NCI-H2029 treated with DMSO at 0.1 percent for 48 hours (cell line): ENCODE measurements at regions not wholly inside any gene's neighbourhood (a gene's known extent, or its start where the extent isn't known, plus 50 kb on each side); places are given as distances from the start of the nearest gene placed in this dataset.
"Not testable (repeated sequence)": the region's sequence is repeated elsewhere in the genome, so short reads cannot be mapped to it uniquely, and the experiment has no call there.

Experiments
- DNase-seq: peaks from one replicate; lab custom pipeline; 2025; lab: John Stamatoyannopoulos, UW

- DNase-seq = no peak
These were observed 1020.7 kb upstream of the SLIT2 start for GRCh38 chr4:19230906-19231545.

- no peak for DNase-seq
These were observed 1024.0 kb upstream of the SLIT2 start for GRCh38 chr4:19227701-19228100.

DNA sequence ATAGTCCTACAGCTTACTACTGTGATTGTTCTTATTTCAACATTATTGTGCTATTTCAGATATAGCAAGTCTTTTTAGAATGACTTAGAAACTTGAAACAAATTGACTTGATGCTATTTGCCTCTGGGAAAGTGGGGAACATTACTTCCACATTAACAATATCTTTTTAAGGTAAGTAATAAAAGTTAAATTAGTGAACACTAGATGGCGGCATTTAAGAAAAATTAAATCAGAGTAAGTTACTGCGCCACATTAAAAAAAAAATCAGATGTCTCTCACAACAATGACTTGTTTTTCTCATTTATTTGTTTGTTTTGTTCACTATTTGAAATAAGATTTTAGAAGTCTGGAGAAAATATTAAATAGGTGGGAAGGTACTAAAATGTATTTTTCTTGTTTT, 1026.9 kb upstream of the SLIT2 start:
- peak; percentile 14 for DNase-seq

DNA sequence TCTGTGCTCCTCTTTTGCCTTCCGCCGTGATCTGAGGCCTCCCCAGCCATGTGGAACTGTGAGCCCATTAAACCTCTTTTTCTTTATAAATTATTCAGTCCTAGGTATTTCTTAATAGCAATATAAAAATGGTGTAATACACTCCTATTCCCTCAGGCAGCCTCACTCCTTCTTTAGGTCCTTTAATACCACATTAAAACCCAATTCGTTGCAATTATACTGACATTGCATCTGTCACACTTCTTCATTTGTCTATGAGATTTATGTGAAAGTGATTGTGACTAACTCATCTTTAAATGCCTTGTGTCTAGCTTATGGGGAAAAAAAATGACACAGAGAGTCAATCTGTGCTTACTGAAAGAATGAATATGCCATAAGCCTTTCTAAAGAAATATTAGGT, 1035.2 kb upstream of the SLIT2 start:
- no peak for DNase-seq

DNA sequence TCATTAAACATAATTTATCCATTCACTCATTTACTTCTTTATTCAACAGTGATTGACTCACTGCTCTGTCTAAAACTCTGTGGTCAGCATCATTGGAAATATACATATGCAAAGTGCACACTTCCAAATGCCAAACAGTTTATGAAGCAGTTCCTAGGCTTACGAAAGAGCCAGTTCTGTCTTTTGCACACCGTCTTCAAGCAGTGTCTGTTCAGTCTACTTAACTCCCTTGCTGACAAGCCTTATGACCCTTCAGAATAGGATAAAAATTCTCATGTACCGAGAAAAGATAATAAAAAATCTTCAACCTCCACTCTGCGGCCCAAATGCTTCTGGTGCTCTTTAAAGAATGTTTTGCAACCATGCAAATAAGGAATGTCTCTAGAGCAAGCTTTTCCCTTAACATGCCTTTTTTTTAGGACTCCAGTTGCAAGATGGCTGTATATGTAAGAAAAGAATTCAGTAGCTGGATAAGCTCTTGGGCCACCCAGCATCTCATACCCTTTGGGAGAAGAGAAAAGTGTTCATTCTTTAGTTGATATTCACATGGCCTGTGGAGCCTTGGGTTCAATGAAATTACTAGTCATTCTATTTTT, 1037.0 kb upstream of the SLIT2 start:
- no peak for DNase-seq

- DNase-seq = no peak
These were observed 1038.3 kb upstream of the SLIT2 start for GRCh38 chr4:19213388-19213787.

- no peak for DNase-seq
These were observed 1045.9 kb upstream of the SLIT2 start for GRCh38 chr4:19205853-19206252.

DNA sequence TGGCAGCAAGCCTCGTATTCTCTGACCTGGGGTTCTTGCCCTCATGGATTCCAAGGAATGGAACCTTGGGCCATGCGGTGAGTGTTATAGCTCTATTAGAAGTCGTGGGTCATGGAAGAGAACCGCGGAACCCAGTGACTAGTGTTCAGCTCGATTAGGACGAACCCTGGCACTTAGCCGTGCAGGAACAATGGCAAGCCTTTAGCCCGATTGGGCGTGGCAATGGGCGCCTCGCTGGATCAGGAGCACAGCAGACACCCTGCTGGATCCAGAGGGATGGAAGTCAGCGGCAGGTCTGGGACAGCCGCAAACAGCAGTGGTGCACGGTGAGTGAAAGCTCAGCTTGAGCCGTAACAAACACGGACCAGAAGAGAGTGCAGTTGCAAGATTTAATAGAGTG, 1053.9 kb upstream of the SLIT2 start:
- not testable (repeated sequence) for DNase-seq

- DNase-seq = no peak
These were observed 1056.0 kb upstream of the SLIT2 start for GRCh38 chr4:19195696-19196095.

DNA sequence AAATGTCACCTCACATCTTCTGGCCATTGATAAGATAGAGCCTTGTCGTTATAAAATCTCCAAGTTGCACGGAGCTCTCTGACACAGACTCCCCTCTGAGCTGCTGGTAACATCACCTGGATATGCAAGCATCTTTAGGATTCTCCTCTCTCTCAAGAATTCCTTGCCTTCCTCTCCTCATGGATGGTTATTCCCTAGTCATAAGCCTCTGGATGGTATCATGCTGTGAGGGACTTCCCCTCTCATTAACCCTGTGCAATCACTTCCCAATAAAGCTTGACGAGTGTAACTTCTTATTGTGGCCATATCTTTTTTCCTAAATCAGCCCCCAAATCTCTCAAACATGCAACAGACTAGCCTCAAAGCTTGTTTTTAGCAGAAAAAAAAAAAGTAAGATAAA, 1057.0 kb upstream of the SLIT2 start:
- no peak for DNase-seq

- no peak for DNase-seq
These were observed 1058.3 kb upstream of the SLIT2 start for GRCh38 chr4:19193274-19193981.

DNA sequence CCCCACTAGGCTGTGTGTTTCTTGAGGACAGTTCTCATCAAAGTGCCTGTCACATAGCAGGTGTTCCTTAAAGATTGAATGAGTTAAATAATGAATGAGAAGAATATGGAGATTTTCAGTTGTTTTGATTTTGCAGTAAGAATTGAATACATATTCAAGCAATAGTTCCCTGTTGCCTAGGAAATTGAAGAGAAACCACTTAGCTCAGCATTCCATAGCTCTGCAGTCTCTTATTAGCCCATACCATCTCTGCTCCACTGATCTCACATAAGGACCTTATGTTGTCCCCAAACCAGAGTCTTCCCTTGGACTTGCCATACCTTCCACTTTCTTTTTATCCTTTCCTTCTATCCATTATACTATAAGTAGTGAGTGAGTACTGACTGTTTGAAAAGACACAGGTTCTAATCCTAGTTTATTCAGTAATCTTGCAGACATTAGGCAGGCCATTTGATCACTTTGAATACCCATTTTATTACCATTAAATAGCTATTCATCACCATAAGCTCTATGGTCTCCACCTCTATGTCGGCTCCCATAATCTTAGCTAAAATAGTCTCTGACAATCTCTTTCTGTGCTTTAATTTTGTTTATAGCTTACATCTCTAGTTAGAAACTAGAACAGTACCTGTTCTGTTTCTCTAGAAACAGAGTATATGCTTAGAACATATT, 1059.6 kb upstream of the SLIT2 start:
- no peak for DNase-seq

DNA sequence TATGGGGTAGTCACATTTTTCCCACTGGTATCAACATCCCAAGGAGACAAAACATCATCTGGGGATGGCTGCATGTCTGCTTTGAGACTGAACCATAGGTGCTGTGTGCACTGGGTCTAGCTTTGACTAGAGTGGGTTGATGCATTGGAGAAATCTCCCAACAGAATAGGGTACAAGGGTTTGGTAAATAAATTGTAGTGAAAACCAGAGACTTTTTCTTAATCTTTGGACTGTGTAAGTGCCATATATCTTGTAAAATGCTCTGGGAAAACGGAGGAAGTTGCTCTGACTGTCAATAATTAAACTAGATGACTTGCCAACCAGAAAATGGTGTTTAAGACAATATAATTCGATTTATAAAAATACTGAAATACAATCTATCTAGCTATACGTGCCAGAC, 1064.0 kb upstream of the SLIT2 start:
- no peak for DNase-seq

GRCh38 chr4:19187096-19187495, 1064.6 kb upstream of the SLIT2 start:
- no peak for DNase-seq

DNA sequence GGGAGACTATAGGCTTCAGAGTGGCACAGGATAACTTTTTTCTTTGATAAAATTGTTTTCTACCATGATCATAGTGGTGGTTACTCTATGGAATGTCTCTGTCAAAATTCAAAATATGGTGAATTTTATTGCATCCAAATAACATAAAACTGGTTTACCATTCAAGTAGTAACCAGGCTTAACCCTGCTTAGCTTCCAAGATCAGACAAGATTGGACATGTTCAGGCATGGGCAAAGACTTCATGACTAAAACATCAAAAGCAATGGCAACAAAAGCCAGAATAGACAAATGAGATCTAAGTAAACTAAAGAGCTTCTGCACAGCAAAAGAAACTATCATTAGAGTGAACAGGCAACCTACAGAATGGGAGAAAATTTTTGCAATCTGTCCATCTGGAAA, 1070.1 kb upstream of the SLIT2 start:
- not testable (repeated sequence) for DNase-seq

GRCh38 chr4:19178835-19179234, 1072.9 kb upstream of the SLIT2 start:
- DNase-seq = no peak

DNA sequence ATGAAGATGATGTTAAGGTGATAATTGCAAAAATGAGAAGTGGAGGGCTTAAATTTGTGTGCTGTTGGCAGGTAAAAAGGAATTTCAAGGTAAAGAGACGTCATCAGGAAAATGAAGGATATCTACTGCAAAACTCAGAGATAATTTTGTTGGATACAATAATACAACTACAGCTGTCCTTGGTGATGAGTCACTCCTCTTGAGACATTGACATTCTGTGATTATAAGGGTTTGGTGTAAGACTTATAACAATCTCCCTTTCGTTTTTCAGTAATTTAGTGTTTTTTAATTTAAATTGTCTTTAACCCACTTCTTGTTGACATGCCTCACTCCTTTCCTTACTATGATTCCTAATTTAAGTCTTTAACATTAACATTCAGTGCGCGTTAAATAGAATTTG, 1074.1 kb upstream of the SLIT2 start:
- DNase-seq = no peak

DNA sequence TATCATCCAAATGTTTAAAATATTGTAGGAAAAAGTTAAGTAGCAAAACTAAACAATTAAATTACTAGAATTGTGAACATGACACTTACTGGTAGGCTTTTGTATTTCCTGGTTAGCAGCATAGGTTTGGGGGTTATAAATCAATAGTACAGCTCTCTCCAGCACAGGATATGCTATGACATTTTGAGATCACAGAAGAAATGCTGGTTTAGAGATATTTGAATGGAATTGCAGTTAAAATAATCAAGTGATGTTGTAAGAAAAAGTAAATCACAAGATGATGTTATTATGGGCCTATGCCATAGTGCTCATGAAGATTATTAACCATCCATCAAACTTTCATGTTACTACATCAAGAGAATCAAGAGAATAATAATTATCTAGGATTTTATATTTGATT, 1079.9 kb upstream of the SLIT2 start:
- DNase-seq = no peak

- no peak for DNase-seq
These were observed 1084.4 kb upstream of the SLIT2 start for GRCh38 chr4:19167311-19167710.

- no peak for DNase-seq
These were observed 1087.4 kb upstream of the SLIT2 start for GRCh38 chr4:19164334-19164733.

- DNase-seq = no peak
These were observed 1091.8 kb upstream of the SLIT2 start for GRCh38 chr4:19159874-19160273.

- no peak for DNase-seq
These were observed 1093.4 kb upstream of the SLIT2 start for GRCh38 chr4:19158107-19158809.
